ENCODE measurements at regions not wholly inside any gene's neighbourhood (a gene's known extent, or its start where the extent isn't known, plus 50 kb on each side); places are given as distances from the start of the nearest gene placed in this dataset.
"Not testable (repeated sequence)": the region's sequence is repeated elsewhere in the genome, so short reads cannot be mapped to it uniquely, and the experiment has no call there.

GRCh38 chr4:31461421-31461820, 741.3 kb downstream of the PCDH7 start:
- no peak for DNase-seq
- no peak overlapping the region for H3K27ac ChIP-seq
- 81 to 89% (median 88%) methylated on average over 5 of the region's 5 CpGs for WGBS, 4 donors
- H3K4me3 ChIP-seq, result no peak overlapping the region
- H3K36me3 ChIP-seq (replicated peaks in 1 of 2), result no peaks in the 10 kb centered on the region
- TF ChIP-seq CTCF (IDR thresholded peaks at IDR 0.05) (no peak), POLR2A (IDR thresholded peaks at IDR 0.05) (no peak)
- no peaks in the 10 kb centered on the region for H3K9me3 ChIP-seq (replicated peaks in 1 of 3)
- intact Hi-C loops (cut with DNase I), result no loop called here
- no peaks in the 10 kb centered on the region for H3K4me1 ChIP-seq (replicated peaks in 1 of 2)
- H3K27me3 ChIP-seq, result no peaks in the 10 kb centered on the region

GRCh38 chr4:31467781-31468180, 747.6 kb downstream of the PCDH7 start:
- no peak for TF ChIP-seq CTCF (IDR thresholded peaks at IDR 0.05)
- TF ChIP-seq POLR2A (IDR thresholded peaks at IDR 0.05), result no peak
- no peaks in the 10 kb centered on the region for H3K4me1 ChIP-seq (replicated peaks in 1 of 2)
- H3K9me3 ChIP-seq (replicated peaks in 1 of 3), result no peaks in the 10 kb centered on the region
- no peak overlapping the region for H3K4me3 ChIP-seq
- no peak for DNase-seq
- H3K36me3 ChIP-seq (replicated peaks in 1 of 2), result no peaks in the 10 kb centered on the region
- no peak overlapping the region for H3K27ac ChIP-seq
- H3K27me3 ChIP-seq, result no peaks in the 10 kb centered on the region
- 63 to 75% (median 67%) methylated on average over 3 of the region's 3 CpGs for WGBS, 4 donors
- intact Hi-C loops (cut with DNase I), result no loop called here

- no peak for DNase-seq
- TF ChIP-seq CTCF (IDR thresholded peaks at IDR 0.05) (no peak), POLR2A (IDR thresholded peaks at IDR 0.05) (no peak)
- intact Hi-C loops (cut with DNase I), result no loop called here
- no peaks in the 10 kb centered on the region for H3K4me1 ChIP-seq (replicated peaks in 1 of 2)
- no peak overlapping the region for H3K4me3 ChIP-seq
- H3K36me3 ChIP-seq (replicated peaks in 1 of 2), result no peaks in the 10 kb centered on the region
- no peak overlapping the region for H3K27ac ChIP-seq
- no peaks in the 10 kb centered on the region for H3K27me3 ChIP-seq
- 40 to 55% (median 44%) methylated on average over 1 of the region's 1 CpG for WGBS, 4 donors
- peaks cover 0 to under 1% (median 0%) of the 10 kb centered on the region in 3 donors for H3K9me3 ChIP-seq (replicated peaks in 1 of 3)
Measured at GRCh38 chr4:31474221-31474620, 754.1 kb downstream of the PCDH7 start.

- Histone ChIP-seq H3K27ac (no peak overlapping the region), H3K4me3 (no peak overlapping the region), H3K27me3 (no peaks in the 10 kb centered on the region), H3K4me1 (replicated peaks in 1 of 2) (no peaks in the 10 kb centered on the region), H3K36me3 (replicated peaks in 1 of 2) (no peaks in the 10 kb centered on the region), H3K9me3 (replicated peaks in 1 of 3) (peaks cover 0 to 9% (median 0%) of the 10 kb centered on the region in 3 donors)
- intact Hi-C loops (cut with DNase I), result no loop called here
- WGBS, 4 donors, result 74 to 93% (median 80%) methylated on average over 1 of the region's 1 CpG
- TF ChIP-seq POLR2A (IDR thresholded peaks at IDR 0.05) (no peak), CTCF (IDR thresholded peaks at IDR 0.05) (no peak)
- no peak for DNase-seq
Measured at GRCh38 chr4:31482691-31483090, 762.5 kb downstream of the PCDH7 start.

GRCh38 chr4:31499216-31499615, 779.0 kb downstream of the PCDH7 start:
- H3K36me3 ChIP-seq (replicated peaks in 1 of 2); H3K4me3 ChIP-seq; DNase-seq; H3K27me3 ChIP-seq; H3K9me3 ChIP-seq (replicated peaks in 1 of 3); intact Hi-C loops (cut with DNase I); H3K4me1 ChIP-seq (replicated peaks in 1 of 2); H3K27ac ChIP-seq: not testable (repeated sequence)
- WGBS, 4 donors, result 82 to 89% (median 88%) methylated on average over 3 of the region's 3 CpGs

Measured in adrenal gland (tissue), 9 donors.